RPMI7951 (cell line): ENCODE measurements at regions not wholly inside any gene's neighbourhood (a gene's known extent, or its start where the extent isn't known, plus 50 kb on each side); places are given as distances from the start of the nearest gene placed in this dataset.
"Not testable (repeated sequence)": the region's sequence is repeated elsewhere in the genome, so short reads cannot be mapped to it uniquely, and the experiment has no call there.

ENCODE experiments used
- DNase-seq: peaks from one replicate; pipeline ENCODE4 v3.0.0-alpha.2; 2012; ENCODE audit warnings: low read depth

- DNase-seq = not testable (repeated sequence)
Observed at GRCh38 chr9:2277644-2278043, 262.5 kb downstream of the SMARCA2 start.

- not testable (repeated sequence) for DNase-seq
Observed at GRCh38 chr9:2279138-2279537, 264.0 kb downstream of the SMARCA2 start.

- DNase-seq = no peak
Observed at GRCh38 chr9:2281031-2281802, 266.1 kb downstream of the SMARCA2 start.

GRCh38 chr9:2281803-2282185 is 266.6 kb downstream of the SMARCA2 start:
- no peak for DNase-seq

- DNase-seq = no peak
Observed at GRCh38 chr9:2284770-2285169, 269.6 kb downstream of the SMARCA2 start.

GRCh38 chr9:2285416-2286332 is 270.5 kb downstream of the SMARCA2 start:
- no peak for DNase-seq

GRCh38 chr9:2286333-2286705 is 271.2 kb downstream of the SMARCA2 start:
- DNase-seq = no peak

GRCh38 chr9:2286825-2287455 is 271.8 kb downstream of the SMARCA2 start:
- DNase-seq = no peak

- no peak for DNase-seq
Observed at GRCh38 chr9:2288309-2288708, 273.2 kb downstream of the SMARCA2 start.

GRCh38 chr9:2289263-2289662 is 274.1 kb downstream of the SMARCA2 start:
- DNase-seq = no peak

GRCh38 chr9:2290382-2290781 is 275.2 kb downstream of the SMARCA2 start:
- DNase-seq = no peak

GRCh38 chr9:2291980-2292704 is 277.0 kb downstream of the SMARCA2 start:
- peak; percentile 12 for DNase-seq

- no peak for DNase-seq
Observed at GRCh38 chr9:2292733-2293132, 277.6 kb downstream of the SMARCA2 start.

GRCh38 chr9:2297771-2298170 is 282.6 kb downstream of the SMARCA2 start:
- no peak for DNase-seq

GRCh38 chr9:2298217-2298616 is 283.1 kb downstream of the SMARCA2 start:
- DNase-seq = no peak

- DNase-seq = no peak
Observed at GRCh38 chr9:2299156-2299842, 284.2 kb downstream of the SMARCA2 start.

GRCh38 chr9:2299843-2300205 is 284.7 kb downstream of the SMARCA2 start:
- no peak for DNase-seq

- no peak for DNase-seq
Observed at GRCh38 chr9:2300325-2300724, 285.2 kb downstream of the SMARCA2 start.

GRCh38 chr9:2302606-2303005 is 287.5 kb downstream of the SMARCA2 start:
- DNase-seq = no peak

GRCh38 chr9:2303056-2303455 is 287.9 kb downstream of the SMARCA2 start:
- DNase-seq = no peak

GRCh38 chr9:2307480-2307879 is 292.3 kb downstream of the SMARCA2 start:
- DNase-seq = peak; percentile 43
